Liver (tissue), 8 donors: ENCODE measurements at regions not wholly inside any gene's neighbourhood (a gene's known extent, or its start where the extent isn't known, plus 50 kb on each side); places are given as distances from the start of the nearest gene placed in this dataset.

ENCODE experiments used
- DNase-seq: peaks from one replicate; pipeline ENCODE4 v3.0.0-alpha.2; 2017; ENCODE audit warnings: low spot score
- H3K27ac ChIP-seq, 2 donors: one replicate each; pipeline ENCODE4 v1.7.0; 2013; ENCODE audit warnings: inconsistent platforms in 2 of 2, low read length in 2 of 2, control low read depth in 1 of 2, low read depth in 1 of 2, mild to moderate bottlenecking in 1 of 2
- H3K27me3 ChIP-seq, 4 donors: one replicate each; pipeline versions ENCODE4 v1.6.1 to v1.7.0; 2013; ENCODE audit warnings: low read length in 3 of 4, inconsistent platforms in 1 of 4, mild to moderate bottlenecking in 1 of 4, moderate library complexity in 1 of 4; ENCODE audit not compliant: control insufficient read depth in 4 of 4, insufficient read depth in 4 of 4
- H3K36me3 ChIP-seq, 4 donors: one replicate each; pipeline versions ENCODE4 v1.6.1 to v1.7.0; 2013; ENCODE audit warnings: low read length in 3 of 4, mild to moderate bottlenecking in 3 of 4, low read depth in 1 of 4, moderate library complexity in 1 of 4; ENCODE audit not compliant: control insufficient read depth in 4 of 4, insufficient read depth in 3 of 4
- H3K4me1 ChIP-seq, 4 donors: one replicate each; pipeline versions ENCODE4 v1.6.1 to v1.7.0; 2013; ENCODE audit warnings: low read length in 3 of 4, mild to moderate bottlenecking in 3 of 4, moderate library complexity in 1 of 4; ENCODE audit not compliant: control insufficient read depth in 4 of 4, insufficient read depth in 4 of 4
- H3K4me3 ChIP-seq, 3 donors: one replicate each; pipeline versions ENCODE4 v1.6.1 to v1.7.0; 2013; ENCODE audit warnings: low read length in 3 of 3, control low read depth in 1 of 3, low read depth in 1 of 3, mild to moderate bottlenecking in 1 of 3
- H3K9ac ChIP-seq, 2 donors: one replicate each; pipeline ENCODE4 v1.7.0; 2013; ENCODE audit warnings: low read length in 2 of 2, mild to moderate bottlenecking in 2 of 2, moderate library complexity in 2 of 2, control low read depth in 1 of 2, low read depth in 1 of 2
- H3K9me3 ChIP-seq, 4 donors: one replicate each; pipeline versions ENCODE4 v1.6.1 to v1.7.0; 2013; ENCODE audit warnings: low read length in 3 of 4; ENCODE audit not compliant: control insufficient read depth in 4 of 4
- EGR1 ChIP-seq, 2 donors: IDR thresholded peaks; 2 replicates each; pipeline ENCODE4 v1.6.1; 2016 to 2018; ENCODE audit warnings: antibody characterized with exemption in 2 of 2, low read depth in 2 of 2
- FOXA1 ChIP-seq: IDR thresholded peaks from 2 replicates; pipeline ENCODE4 v1.6.1; 2016; ENCODE audit warnings: antibody characterized with exemption
- FOXA2 ChIP-seq: IDR thresholded peaks from 2 replicates; pipeline ENCODE4 v1.6.1; 2016; ENCODE audit warnings: antibody characterized with exemption
- GABPA ChIP-seq, 2 donors: IDR thresholded peaks in 1 of 2; conservative IDR thresholded peaks in 1 of 2; 2 replicates each; pipeline ENCODE4 v1.6.1; 2016; ENCODE audit warnings: antibody characterized with exemption in 2 of 2, mild to moderate bottlenecking in 1 of 2, moderate library complexity in 1 of 2
- HNF4A ChIP-seq, 2 donors: conservative IDR thresholded peaks; 2 replicates each; pipeline ENCODE4 v1.6.1; 2016; ENCODE audit warnings: antibody characterized with exemption in 2 of 2, mild to moderate bottlenecking in 2 of 2
- HNF4G ChIP-seq: IDR thresholded peaks from 2 replicates; pipeline ENCODE4 v1.6.1; 2016; ENCODE audit warnings: antibody characterized with exemption
- NR2F2 ChIP-seq: IDR thresholded peaks from 2 replicates; pipeline ENCODE4 v1.6.1; 2016; ENCODE audit warnings: antibody characterized with exemption
- RAD21 ChIP-seq, 2 donors: IDR thresholded peaks; 2 replicates each; pipeline ENCODE4 v1.6.1; 2016; ENCODE audit warnings: antibody characterized with exemption in 2 of 2, mild to moderate bottlenecking in 2 of 2
- RXRA ChIP-seq, 2 donors: IDR thresholded peaks; 2 replicates each; pipeline ENCODE4 v1.6.1; 2017 to 2018; ENCODE audit warnings: antibody characterized with exemption in 2 of 2, mild to moderate bottlenecking in 1 of 2
- SP1 ChIP-seq: IDR thresholded peaks from 2 replicates; pipeline ENCODE4 v1.6.1; 2018; ENCODE audit warnings: antibody characterized with exemption, mild to moderate bottlenecking
- TAF1 ChIP-seq: conservative IDR thresholded peaks from 2 replicates; pipeline ENCODE4 v1.6.1; 2016; ENCODE audit warnings: antibody characterized with exemption, mild to moderate bottlenecking
- YY1 ChIP-seq: IDR thresholded peaks from 2 replicates; pipeline ENCODE4 v1.6.1; 2016; ENCODE audit warnings: antibody characterized with exemption, mild to moderate bottlenecking
- WGBS: extraction: QIAGEN DNeasy Blood & Tissue Kit; methylation state at CpG from one replicate; pipeline ENCODE4 v1.1.7; 2013; 5-methylcytosine and 5-hydroxymethylcytosine counted together
- TF ChIP-seq, protein P1 (sequence below): IDR thresholded peaks from 2 replicates; pipeline ENCODE4 v1.6.1; 2016; ENCODE audit warnings: antibody characterized with exemption
- TF ChIP-seq, protein P2 (sequence below): fragments of 150-350 bp; IDR thresholded peaks from 2 replicates; pipeline ENCODE4 v1.5.1; 2017; ENCODE audit warnings: improper control_type of control experiment, low read depth, low read length; ENCODE audit not compliant: missing input control
- TF ChIP-seq, protein P3 (sequence below): IDR thresholded peaks from 2 replicates; pipeline ENCODE4 v1.6.1; 2016; ENCODE audit warnings: antibody characterized with exemption
- donor health status: healthy.
- donor health status: healthy.
- donor health status: healthy.
- donor health status: healthy.
- donor health status: healthy.

DNA sequence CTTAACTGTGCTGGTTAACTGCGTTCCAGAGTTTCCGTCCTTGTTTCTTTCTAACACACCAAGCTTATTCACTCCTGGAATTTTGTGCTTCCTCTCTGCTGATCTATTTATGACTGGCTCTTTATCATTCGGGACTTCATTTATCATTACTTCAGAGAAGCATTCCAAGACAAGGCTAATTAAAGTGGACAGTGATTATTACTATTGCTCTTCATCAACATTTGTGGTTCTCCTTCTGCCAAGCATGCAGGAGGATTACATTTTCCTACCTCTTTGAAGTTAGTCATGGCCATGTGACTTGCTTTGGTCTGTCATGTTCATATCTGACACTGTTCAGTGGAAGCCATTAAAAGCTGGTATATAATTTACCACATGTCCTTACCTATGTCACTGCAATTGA is 172.4 kb upstream of the AGR3 start:
- DNase-seq: no peak
- no peak for TF ChIP-seq HNF4A (conservative IDR thresholded peaks at IDR 0.05)
- TF ChIP-seq NR2F2: no peak
- TF ChIP-seq, protein P1, sequence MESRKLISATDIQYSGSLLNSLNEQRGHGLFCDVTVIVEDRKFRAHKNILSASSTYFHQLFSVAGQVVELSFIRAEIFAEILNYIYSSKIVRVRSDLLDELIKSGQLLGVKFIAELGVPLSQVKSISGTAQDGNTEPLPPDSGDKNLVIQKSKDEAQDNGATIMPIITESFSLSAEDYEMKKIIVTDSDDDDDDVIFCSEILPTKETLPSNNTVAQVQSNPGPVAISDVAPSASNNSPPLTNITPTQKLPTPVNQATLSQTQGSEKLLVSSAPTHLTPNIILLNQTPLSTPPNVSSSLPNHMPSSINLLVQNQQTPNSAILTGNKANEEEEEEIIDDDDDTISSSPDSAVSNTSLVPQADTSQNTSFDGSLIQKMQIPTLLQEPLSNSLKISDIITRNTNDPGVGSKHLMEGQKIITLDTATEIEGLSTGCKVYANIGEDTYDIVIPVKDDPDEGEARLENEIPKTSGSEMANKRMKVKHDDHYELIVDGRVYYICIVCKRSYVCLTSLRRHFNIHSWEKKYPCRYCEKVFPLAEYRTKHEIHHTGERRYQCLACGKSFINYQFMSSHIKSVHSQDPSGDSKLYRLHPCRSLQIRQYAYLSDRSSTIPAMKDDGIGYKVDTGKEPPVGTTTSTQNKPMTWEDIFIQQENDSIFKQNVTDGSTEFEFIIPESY: no peak
- no peak for TF ChIP-seq HNF4G
- no peak for TF ChIP-seq FOXA2
- no peak for TF ChIP-seq EGR1 (IDR thresholded peaks at IDR 0.05; ENCODE audit: low read depth in 2 of 2)
- TF ChIP-seq SP1: no peak
- TF ChIP-seq, protein P2, sequence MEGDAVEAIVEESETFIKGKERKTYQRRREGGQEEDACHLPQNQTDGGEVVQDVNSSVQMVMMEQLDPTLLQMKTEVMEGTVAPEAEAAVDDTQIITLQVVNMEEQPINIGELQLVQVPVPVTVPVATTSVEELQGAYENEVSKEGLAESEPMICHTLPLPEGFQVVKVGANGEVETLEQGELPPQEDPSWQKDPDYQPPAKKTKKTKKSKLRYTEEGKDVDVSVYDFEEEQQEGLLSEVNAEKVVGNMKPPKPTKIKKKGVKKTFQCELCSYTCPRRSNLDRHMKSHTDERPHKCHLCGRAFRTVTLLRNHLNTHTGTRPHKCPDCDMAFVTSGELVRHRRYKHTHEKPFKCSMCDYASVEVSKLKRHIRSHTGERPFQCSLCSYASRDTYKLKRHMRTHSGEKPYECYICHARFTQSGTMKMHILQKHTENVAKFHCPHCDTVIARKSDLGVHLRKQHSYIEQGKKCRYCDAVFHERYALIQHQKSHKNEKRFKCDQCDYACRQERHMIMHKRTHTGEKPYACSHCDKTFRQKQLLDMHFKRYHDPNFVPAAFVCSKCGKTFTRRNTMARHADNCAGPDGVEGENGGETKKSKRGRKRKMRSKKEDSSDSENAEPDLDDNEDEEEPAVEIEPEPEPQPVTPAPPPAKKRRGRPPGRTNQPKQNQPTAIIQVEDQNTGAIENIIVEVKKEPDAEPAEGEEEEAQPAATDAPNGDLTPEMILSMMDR: no peak
- TF ChIP-seq RAD21 (IDR thresholded peaks at IDR 0.05): no peak
- no peak for TF ChIP-seq TAF1
- TF ChIP-seq FOXA1: no peak
- TF ChIP-seq, protein P3, sequence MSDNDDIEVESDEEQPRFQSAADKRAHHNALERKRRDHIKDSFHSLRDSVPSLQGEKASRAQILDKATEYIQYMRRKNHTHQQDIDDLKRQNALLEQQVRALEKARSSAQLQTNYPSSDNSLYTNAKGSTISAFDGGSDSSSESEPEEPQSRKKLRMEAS: no peak
- TF ChIP-seq YY1: no peak
- TF ChIP-seq RXRA (IDR thresholded peaks at IDR 0.05): no peak
- no peaks in the 10 kb centered on the region for H3K36me3 ChIP-seq
- H3K27me3 ChIP-seq: no peaks in the 10 kb centered on the region
- no peak overlapping the region for H3K9ac ChIP-seq
- H3K27ac ChIP-seq: no peak overlapping the region
- 74% methylated on average over 3 of the region's 3 CpGs for WGBS
- H3K9me3 ChIP-seq: no peaks in the 10 kb centered on the region
- peaks cover 0 to 2% (median 0%) of the 10 kb centered on the region in 4 donors for H3K4me1 ChIP-seq
- H3K4me3 ChIP-seq: no peak overlapping the region

DNA sequence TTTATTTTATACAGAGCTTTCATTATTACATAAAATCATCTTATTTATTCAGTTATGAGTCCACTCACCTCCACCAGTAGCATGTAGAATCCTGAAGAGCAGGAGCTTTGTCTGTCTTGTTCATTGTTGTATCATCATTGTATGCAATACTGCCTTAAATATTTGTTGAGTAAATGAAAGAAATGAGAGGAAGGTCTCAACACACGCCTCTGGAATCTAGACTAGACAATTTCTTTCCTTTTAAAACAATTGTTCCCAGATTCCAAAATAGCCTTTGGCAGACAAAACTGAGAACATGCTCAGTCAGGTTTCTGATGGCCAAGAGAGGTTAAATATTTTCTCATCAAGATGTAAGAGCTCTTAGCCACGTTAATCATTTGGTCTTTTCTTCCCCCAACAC is 173.1 kb upstream of the AGR3 start:
- TF ChIP-seq EGR1 (IDR thresholded peaks at IDR 0.05; ENCODE audit: low read depth in 2 of 2) (no peak), RXRA (IDR thresholded peaks at IDR 0.05) (no peak), YY1 (no peak), GABPA (IDR thresholded peaks at IDR 0.05 in 1 of 2, conservative IDR thresholded peaks at IDR 0.05 in 1 of 2) (no peak), TAF1 (no peak)
- TF ChIP-seq, protein P2: no peak
- H3K36me3 ChIP-seq: no peaks in the 10 kb centered on the region
- no peaks in the 10 kb centered on the region for H3K9me3 ChIP-seq
- H3K27me3 ChIP-seq: no peaks in the 10 kb centered on the region
- H3K4me3 ChIP-seq: no peak overlapping the region
- no peak overlapping the region for H3K27ac ChIP-seq
- peaks cover 0 to 2% (median 0%) of the 10 kb centered on the region in 4 donors for H3K4me1 ChIP-seq
- no peak overlapping the region for H3K9ac ChIP-seq
- DNase-seq: no peak
- 68% methylated on average over 2 of the region's 2 CpGs for WGBS
